Thyroid gland (tissue), 4 donors: ENCODE measurements at regions not wholly inside any gene's neighbourhood (a gene's known extent, or its start where the extent isn't known, plus 50 kb on each side); places are given as distances from the start of the nearest gene placed in this dataset.

ENCODE experiments used
- DNase-seq, 2 donors: peaks; one replicate each; pipeline ENCODE4 v3.0.0-alpha.2; 2019
- H3K27ac ChIP-seq, 3 donors: fragments of 200-600 bp; sonication (generic); 1 replicate in 2 of 3; 2 replicates in 1 of 3; pipeline ENCODE4 v1.5.1; 2016 to 2019; ENCODE audit warnings: mild to moderate bottlenecking in 1 of 3, moderate library complexity in 1 of 3
- H3K27me3 ChIP-seq: fragments of 200-600 bp; sonication (generic); one replicate; pipeline ENCODE4 v1.5.1; 2019
- H3K36me3 ChIP-seq, 2 donors: fragments of 200-600 bp; sonication (generic); one replicate each; pipeline ENCODE4 v1.5.1; 2016 to 2019
- H3K4me1 ChIP-seq, 2 donors: fragments of 200-600 bp; sonication (generic); one replicate each; pipeline ENCODE4 v1.5.1; 2017 to 2019
- H3K4me3 ChIP-seq, 3 donors: fragments of 200-600 bp; sonication (generic); replicated peaks in 1 of 3; 1 replicate in 2 of 3; 2 replicates in 1 of 3; pipeline ENCODE4 v1.5.1; 2016; ENCODE audit warnings: mild to moderate bottlenecking in 1 of 3
- H3K9me3 ChIP-seq: fragments of 200-600 bp; sonication (generic); one replicate; pipeline ENCODE4 v1.5.1; 2017
- POLR2A ChIP-seq, 2 donors: fragments of 450-650 bp; IDR thresholded peaks; one replicate each; pipeline ENCODE4 v1.6.1; 2017; ENCODE audit warnings: antibody characterized with exemption in 2 of 2, mild to moderate bottlenecking in 2 of 2, moderate library complexity in 1 of 2
- WGBS, 2 donors: methylation state at CpG; one replicate each; pipeline ENCODE4 v1.1.5; 2017; 5-methylcytosine and 5-hydroxymethylcytosine counted together
- intact Hi-C: fragments of 100-400 bp; cut with DNase I; formaldehyde crosslinking; loops from one replicate; pipeline ENCODE4 v1.15.1; 2023
- TF ChIP-seq, protein P1 (sequence below), 6 experiments: fragments of 200-600 bp in 3 of 6; fragments of 450-650 bp in 3 of 6; sonication (generic) in 3 of 6; IDR thresholded peaks; one replicate each; pipeline ENCODE4 v1.5.1; 2016 to 2019; ENCODE audit warnings: antibody characterized with exemption in 6 of 6, mild to moderate bottlenecking in 2 of 6, inconsistent platforms in 1 of 6, moderate library complexity in 1 of 6

DNA sequence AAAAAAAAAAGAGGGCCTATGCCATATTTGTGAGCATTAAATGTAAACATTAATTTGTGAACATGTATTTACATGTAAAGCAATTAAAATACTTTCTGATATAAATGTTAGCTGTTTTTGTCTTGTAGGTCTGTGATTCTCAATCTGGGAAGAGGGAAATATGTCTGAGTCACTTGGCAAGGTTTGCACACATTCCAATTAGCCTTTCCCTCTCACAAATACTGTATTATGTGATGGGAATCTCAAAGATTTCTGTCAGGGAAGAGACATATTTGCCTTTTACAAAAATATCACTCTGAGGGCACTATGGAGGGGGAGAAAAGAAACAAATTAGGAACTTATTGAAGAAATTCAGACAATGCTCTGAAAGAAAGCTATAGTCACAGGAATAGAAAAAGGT is 483.6 kb downstream of the GBE1 start:
- Histone ChIP-seq H3K27me3 (no peaks in the 10 kb centered on the region), H3K27ac (no peak overlapping the region), H3K4me1 (no peaks in the 10 kb centered on the region), H3K4me3 (no peak overlapping the region), H3K36me3 (no peaks in the 10 kb centered on the region), H3K9me3 (no peaks in the 10 kb centered on the region)
- intact Hi-C loops = no loop called here
- TF ChIP-seq POLR2A (IDR thresholded peaks at IDR 0.05) = no peak
- DNase-seq = no peak

DNA sequence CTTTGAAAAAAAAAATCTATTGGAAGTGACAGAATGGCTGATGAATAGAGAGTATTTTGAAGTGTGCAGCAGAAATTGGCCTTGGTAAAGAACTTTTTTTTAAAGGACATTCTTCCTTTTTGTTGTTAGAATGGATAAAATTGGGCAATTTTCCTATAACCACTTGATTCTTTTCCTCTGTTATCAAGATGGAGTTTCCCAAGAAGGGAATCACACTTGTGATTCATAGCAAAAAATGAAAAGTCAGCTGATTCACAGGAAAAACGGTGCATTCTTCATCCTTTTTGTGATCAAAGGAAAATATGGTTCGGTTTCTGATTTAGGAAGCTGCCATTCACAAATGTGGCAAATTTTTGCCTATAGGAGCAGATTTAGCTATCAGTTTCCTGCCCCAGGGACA is 486.8 kb downstream of the GBE1 start:
- 81 to 92% methylated on average over 2 of the region's 2 CpGs for WGBS, 2 donors
- Histone ChIP-seq H3K4me3 (no peak overlapping the region), H3K9me3 (no peaks in the 10 kb centered on the region), H3K27ac (no peak overlapping the region), H3K36me3 (no peaks in the 10 kb centered on the region), H3K4me1 (no peaks in the 10 kb centered on the region), H3K27me3 (no peaks in the 10 kb centered on the region)
- TF ChIP-seq POLR2A (IDR thresholded peaks at IDR 0.05) = no peak
- TF ChIP-seq, protein P1, sequence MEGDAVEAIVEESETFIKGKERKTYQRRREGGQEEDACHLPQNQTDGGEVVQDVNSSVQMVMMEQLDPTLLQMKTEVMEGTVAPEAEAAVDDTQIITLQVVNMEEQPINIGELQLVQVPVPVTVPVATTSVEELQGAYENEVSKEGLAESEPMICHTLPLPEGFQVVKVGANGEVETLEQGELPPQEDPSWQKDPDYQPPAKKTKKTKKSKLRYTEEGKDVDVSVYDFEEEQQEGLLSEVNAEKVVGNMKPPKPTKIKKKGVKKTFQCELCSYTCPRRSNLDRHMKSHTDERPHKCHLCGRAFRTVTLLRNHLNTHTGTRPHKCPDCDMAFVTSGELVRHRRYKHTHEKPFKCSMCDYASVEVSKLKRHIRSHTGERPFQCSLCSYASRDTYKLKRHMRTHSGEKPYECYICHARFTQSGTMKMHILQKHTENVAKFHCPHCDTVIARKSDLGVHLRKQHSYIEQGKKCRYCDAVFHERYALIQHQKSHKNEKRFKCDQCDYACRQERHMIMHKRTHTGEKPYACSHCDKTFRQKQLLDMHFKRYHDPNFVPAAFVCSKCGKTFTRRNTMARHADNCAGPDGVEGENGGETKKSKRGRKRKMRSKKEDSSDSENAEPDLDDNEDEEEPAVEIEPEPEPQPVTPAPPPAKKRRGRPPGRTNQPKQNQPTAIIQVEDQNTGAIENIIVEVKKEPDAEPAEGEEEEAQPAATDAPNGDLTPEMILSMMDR (IDR thresholded peaks at IDR 0.05) = no peak
- no peak for DNase-seq
- intact Hi-C loops = no loop called here

DNA sequence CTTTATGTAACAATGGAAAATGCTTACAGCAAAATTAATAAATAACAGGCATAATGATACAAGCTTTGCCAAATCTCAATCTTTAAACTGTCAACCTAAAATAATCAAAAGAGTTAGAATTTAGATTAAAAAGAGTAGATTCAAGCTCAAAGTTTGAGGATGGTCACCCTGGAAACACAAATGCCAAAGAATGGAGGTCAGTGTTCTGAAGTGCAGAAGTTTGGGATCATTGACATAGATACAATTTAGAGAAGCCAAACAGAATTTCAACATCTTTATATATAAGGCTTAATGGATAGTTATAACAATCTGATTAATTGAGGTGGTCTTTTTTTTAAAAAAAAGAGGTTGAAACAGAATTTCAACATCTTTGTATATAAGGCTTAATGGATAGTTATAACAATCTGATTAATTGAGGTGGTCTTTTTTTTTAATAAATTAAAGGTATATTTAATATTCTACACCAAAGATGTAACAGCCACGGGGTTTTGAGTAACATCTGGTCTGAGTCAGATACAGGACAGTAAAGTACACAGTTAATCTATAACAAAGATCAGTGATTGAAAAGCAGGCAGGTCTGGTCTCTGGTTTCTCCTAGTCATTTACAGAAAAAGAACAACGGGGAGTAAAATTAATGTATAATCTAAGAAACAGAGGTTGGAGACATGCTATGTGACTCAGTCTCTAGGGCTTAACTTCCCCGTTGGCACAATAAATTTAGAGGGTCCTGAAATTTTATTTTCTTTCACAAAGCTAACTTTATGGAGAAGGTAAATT is 490.7 kb downstream of the GBE1 start:
- Histone ChIP-seq H3K27me3 (no peaks in the 10 kb centered on the region), H3K4me1 (no peaks in the 10 kb centered on the region), H3K4me3 (no peak overlapping the region), H3K9me3 (no peaks in the 10 kb centered on the region), H3K27ac (no peak overlapping the region), H3K36me3 (no peaks in the 10 kb centered on the region)
- no peak for DNase-seq
- 72 to 76% methylated on average over 3 of the region's 3 CpGs for WGBS, 2 donors
- intact Hi-C loops = no loop called here
- TF ChIP-seq, protein P1 (IDR thresholded peaks at IDR 0.05) = no peak
- no peak for TF ChIP-seq POLR2A (IDR thresholded peaks at IDR 0.05)

DNA sequence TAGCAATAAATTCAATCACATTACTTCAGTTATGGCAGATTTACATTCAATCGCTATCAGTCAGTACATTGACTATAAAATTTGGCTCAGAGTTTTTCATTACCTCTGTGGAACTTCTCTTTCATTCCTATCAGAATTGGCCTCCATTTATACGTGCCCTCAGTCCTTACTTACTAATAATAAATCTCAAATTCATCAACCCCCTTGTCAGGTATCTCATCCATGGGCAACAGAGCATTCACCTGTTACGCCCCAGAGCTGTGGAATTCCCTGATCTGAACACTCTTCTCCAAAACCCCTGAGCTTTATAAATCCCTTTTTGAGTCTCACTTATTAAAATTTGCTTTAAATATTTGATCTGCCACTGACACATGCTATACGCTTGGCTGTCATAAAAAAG is 492.9 kb downstream of the GBE1 start:
- no peak for TF ChIP-seq POLR2A (IDR thresholded peaks at IDR 0.05)
- TF ChIP-seq, protein P1 (IDR thresholded peaks at IDR 0.05) = no peak
- Histone ChIP-seq H3K27ac (no peak overlapping the region), H3K4me3 (no peak overlapping the region), H3K27me3 (no peaks in the 10 kb centered on the region), H3K9me3 (no peaks in the 10 kb centered on the region), H3K36me3 (no peaks in the 10 kb centered on the region), H3K4me1 (no peaks in the 10 kb centered on the region)
- WGBS, 2 donors = 83 to 84% methylated on average over 4 of the region's 4 CpGs
- intact Hi-C loops = no loop called here
- DNase-seq = no peak

DNA sequence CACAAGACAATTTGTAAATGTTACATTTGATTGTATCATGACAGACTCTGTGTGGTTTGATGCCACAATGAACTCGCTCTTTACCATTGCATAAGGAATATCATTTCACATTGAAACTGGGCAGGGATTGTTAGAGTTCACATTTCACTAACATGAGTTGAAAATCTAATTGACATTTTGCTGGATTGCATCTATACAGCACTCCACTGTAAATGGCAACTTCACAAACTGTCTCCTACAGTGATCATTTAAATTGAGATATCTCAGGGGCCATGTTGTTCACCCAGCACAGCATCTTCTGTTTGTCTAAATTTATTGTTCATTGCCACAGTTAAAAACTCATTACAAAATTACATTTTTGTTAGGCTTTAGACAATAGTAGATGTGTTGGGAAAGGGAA is 499.4 kb downstream of the GBE1 start:
- Histone ChIP-seq H3K27ac (no peak overlapping the region), H3K36me3 (no peaks in the 10 kb centered on the region), H3K9me3 (no peaks in the 10 kb centered on the region), H3K4me1 (no peaks in the 10 kb centered on the region), H3K27me3 (no peaks in the 10 kb centered on the region), H3K4me3 (no peak overlapping the region)
- WGBS, 2 donors = 87 to 93% methylated on average over 1 of the region's 1 CpG
- no peak for DNase-seq
- intact Hi-C loops = no loop called here
- TF ChIP-seq, protein P1 (IDR thresholded peaks at IDR 0.05) = no peak
- no peak for TF ChIP-seq POLR2A (IDR thresholded peaks at IDR 0.05)
